PC-3 (cell line): ENCODE measurements at regions not wholly inside any gene's neighbourhood (a gene's known extent, or its start where the extent isn't known, plus 50 kb on each side); places are given as distances from the start of the nearest gene placed in this dataset.

ENCODE experiments used
- ATAC-seq: fragments of 200-7000 bp; cut with Tn5 transposase; 2 replicates; pipeline ENCODE4 v1.9.1; 2020; ENCODE audit warnings: mild to moderate bottlenecking, moderate library complexity
- BruUV-seq: library from RNA; stranded (reverse); fragments of 400-500 nt; replicated peaks from 2 replicates; lab custom pipeline; 2021; lab: Mats Ljungman, UMichigan
- CTCF ChIA-PET: fragments of 300-600 bp; sonication (Branson Sonifier 250); formaldehyde crosslinking; loops from one replicate; lab custom pipeline; 2022; ENCODE audit warnings: antibody characterized with exemption; lab: Charles Lee
- POLR2A ChIA-PET: fragments of 300-600 bp; sonication (Branson Sonifier 250); formaldehyde crosslinking; loops from one replicate; lab custom pipeline; 2022; ENCODE audit warnings: antibody characterized with exemption; ENCODE audit not compliant: unreplicated experiment; lab: Charles Lee
- DNase-seq: peaks from one replicate; pipeline ENCODE4 v3.0.0-alpha.2; 2015
- H2AFZ ChIP-seq: fragments of 300-600 bp; sonication (generic); 2 replicates; pipeline ENCODE4 v1.6.0; 2016; ENCODE audit warnings: antibody characterized with exemption, low read length
- H3F3A ChIP-seq: fragments of 300-600 bp; sonication (generic); one replicate; pipeline ENCODE4 v1.6.0; 2017; ENCODE audit warnings: antibody characterized with exemption, low read length, control low read depth, mild to moderate bottlenecking; ENCODE audit not compliant: unreplicated experiment
- H3K27ac ChIP-seq: fragments of 300-600 bp; sonication (generic); 2 replicates; pipeline ENCODE4 v1.5.1; 2016; ENCODE audit warnings: mild to moderate bottlenecking, low read length
- H3K27me3 ChIP-seq: fragments of 300-600 bp; sonication (generic); 2 replicates; pipeline ENCODE4 v1.6.1; 2016; ENCODE audit warnings: low read length, mixed read lengths
- H3K36me3 ChIP-seq: fragments of 300-600 bp; sonication (generic); 2 replicates; pipeline ENCODE4 v1.6.1; 2016; ENCODE audit warnings: low read depth, mixed run types, low read length, mixed read lengths
- H3K4me1 ChIP-seq: fragments of 300-600 bp; sonication (generic); 2 replicates; pipeline ENCODE4 v1.5.1; 2016; ENCODE audit warnings: low read length; ENCODE audit not compliant: insufficient read depth
- H3K4me2 ChIP-seq: fragments of 300-600 bp; sonication (generic); 2 replicates; pipeline ENCODE4 v1.6.0; 2016; ENCODE audit warnings: low read length
- H3K4me3 ChIP-seq: fragments of 300-600 bp; sonication (generic); 2 replicates; pipeline ENCODE4 v1.5.1; 2016; ENCODE audit warnings: mild to moderate bottlenecking, low read length, mixed read lengths
- H3K79me2 ChIP-seq: fragments of 300-600 bp; sonication (generic); 2 replicates; pipeline ENCODE4 v1.6.1; 2017; ENCODE audit warnings: low read length, mixed read lengths
- H3K9ac ChIP-seq: fragments of 300-600 bp; sonication (generic); 2 replicates; pipeline ENCODE4 v1.6.0; 2016; ENCODE audit warnings: mild to moderate bottlenecking, low read length
- H3K9me2 ChIP-seq: fragments of 300-600 bp; sonication (generic); replicated peaks from 2 replicates; pipeline ENCODE4 v1.6.1; 2016; ENCODE audit warnings: mixed run types, low read length, mixed read lengths
- H3K9me3 ChIP-seq: fragments of 300-600 bp; sonication (generic); 2 replicates; pipeline ENCODE4 v1.6.1; 2016; ENCODE audit warnings: low read length, mixed read lengths
- H4K20me1 ChIP-seq: fragments of 300-600 bp; sonication (generic); 2 replicates; pipeline ENCODE4 v1.6.1; 2016; ENCODE audit warnings: low read length, mixed read lengths
- CTCF ChIP-seq: fragments of 300-600 bp; sonication (generic); conservative IDR thresholded peaks from 2 replicates; pipeline ENCODE4 v1.5.1; 2017; ENCODE audit warnings: antibody characterized with exemption, low read depth, mild to moderate bottlenecking, low read length
- EZH2 ChIP-seq: fragments of 300-600 bp; sonication (generic); IDR thresholded peaks from one replicate; pipeline ENCODE4 v1.6.1; 2017; ENCODE audit warnings: antibody characterized with exemption, mild to moderate bottlenecking, low read length; ENCODE audit not compliant: unreplicated experiment
- EZH2phosphoT487 ChIP-seq: fragments of 300-600 bp; sonication (generic); IDR thresholded peaks from 2 replicates; pipeline ENCODE4 v1.6.1; 2018; ENCODE audit warnings: mild to moderate bottlenecking, antibody characterized with exemption, low read length, borderline replicate concordance
- intact Hi-C: fragments of 100-400 bp; cut with micrococcal nuclease; formaldehyde crosslinking; loops from 2 replicates; pipeline ENCODE4 v1.9.0; 2023

DNA sequence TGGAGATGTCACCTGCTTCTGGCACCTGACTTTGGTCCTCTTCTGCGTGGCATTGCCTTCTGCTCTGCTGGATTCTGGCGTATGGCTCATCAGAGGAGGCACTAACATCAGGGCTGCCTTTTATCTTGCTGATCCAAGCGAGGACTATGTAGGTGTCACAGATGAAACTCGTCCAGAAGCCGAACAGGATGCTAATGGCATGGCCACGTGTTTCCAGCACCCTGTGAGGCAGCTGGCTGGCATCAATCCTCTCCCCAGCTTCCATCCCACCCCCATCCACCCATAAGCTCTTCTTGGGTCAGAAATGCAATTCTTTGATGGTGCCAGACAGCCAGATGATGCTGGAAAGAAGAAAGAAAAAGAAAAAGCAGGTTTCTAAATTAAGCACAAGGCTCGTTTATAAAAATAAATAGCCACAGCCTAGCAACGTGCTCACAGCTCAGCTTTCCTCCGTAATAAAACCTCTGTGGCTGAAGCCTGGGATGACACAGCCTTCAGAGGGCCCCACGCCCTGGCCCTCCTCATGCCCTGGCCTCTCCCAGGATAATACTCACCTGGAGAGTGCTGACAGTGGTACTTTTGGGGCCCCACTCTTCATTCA lies 212.9 kb upstream of the SERP2 start:
- CTCF ChIA-PET: no interaction called here
- BruUV-seq: TSS peak; percentile 61
- H3K27ac ChIP-seq: peak overlapping the region; percentile 100
- no peaks in the 10 kb centered on the region for H3K36me3 ChIP-seq
- no peak for TF ChIP-seq EZH2
- no peak for TF ChIP-seq EZH2phosphoT487
- TF ChIP-seq CTCF: no peak
- no peaks in the 10 kb centered on the region for H3K9me2 ChIP-seq
- peaks cover 6% of the 10 kb centered on the region for H3F3A ChIP-seq
- ATAC-seq (peak; percentile 64), DNase-seq (peak; percentile 63)
- H3K4me1 ChIP-seq: peaks cover 34% of the 10 kb centered on the region
- peak overlapping the region; percentile 17 for H3K4me2 ChIP-seq
- H3K79me2 ChIP-seq: no peaks in the 10 kb centered on the region
- no peaks in the 10 kb centered on the region for H3K27me3 ChIP-seq
- no peaks in the 10 kb centered on the region for H4K20me1 ChIP-seq
- no peak overlapping the region for H2AFZ ChIP-seq
- POLR2A ChIA-PET: interaction anchor here (0.5 to 1.0 kb wide), 4 partner anchors 19 to 744 kb away, joined by 3 to 7 read pairs (median 4); no protein-coding TSS in a partner anchor
- H3K4me3 ChIP-seq: no peak overlapping the region
- H3K9me3 ChIP-seq: no peaks in the 10 kb centered on the region
- intact Hi-C loops: loop anchor here (2.0 kb wide), 1 partner anchor 58 kb away; no protein-coding TSS in a partner anchor
- H3K9ac ChIP-seq: peak overlapping the region; percentile 86

- POLR2A ChIA-PET: no interaction called here
- intact Hi-C loops: no loop called here
These were observed 210.5 kb upstream of the SERP2 start for GRCh38 chr13:44163108-44163507.

More at GRCh38 chr13:44163108-44163507, 210.5 kb upstream of the SERP2 start:
- Histone ChIP-seq H3K9ac (no peak overlapping the region), H4K20me1 (no peaks in the 10 kb centered on the region), H2AFZ (no peak overlapping the region), H3K4me3 (no peak overlapping the region), H3K4me1 (peaks cover 31% of the 10 kb centered on the region), H3K27me3 (no peaks in the 10 kb centered on the region), H3K9me2 (no peaks in the 10 kb centered on the region), H3K4me2 (no peak overlapping the region), H3K36me3 (no peaks in the 10 kb centered on the region), H3F3A (peaks cover 6% of the 10 kb centered on the region), H3K9me3 (no peaks in the 10 kb centered on the region), H3K79me2 (no peaks in the 10 kb centered on the region), H3K27ac (no peak overlapping the region)
- ATAC-seq (no peak), DNase-seq (no peak)
- TF ChIP-seq EZH2phosphoT487: no peak
- TF ChIP-seq EZH2: no peak
- no peak for TF ChIP-seq CTCF
- CTCF ChIA-PET: no interaction called here
- no TSS peak for BruUV-seq
